ENCODE measurements at regions not wholly inside any gene's neighbourhood (a gene's known extent, or its start where the extent isn't known, plus 50 kb on each side); places are given as distances from the start of the nearest gene placed in this dataset.
"Not testable (repeated sequence)": the region's sequence is repeated elsewhere in the genome, so short reads cannot be mapped to it uniquely, and the experiment has no call there.

- no peak overlapping the region for H3K4me3 ChIP-seq (ENCODE audit: low read depth, low read length)
- in situ Hi-C loops (cut with HindIII; ENCODE audit: low pct_ligation_motif_present, low sequenced_read_pairs): no loop called here
- no peak overlapping the region for H3K27ac ChIP-seq
- no peak for DNase-seq
- H3K27me3 ChIP-seq (replicated peaks): no peaks in the 10 kb centered on the region
- H3K36me3 ChIP-seq (replicated peaks): no peaks in the 10 kb centered on the region
- TF ChIP-seq, protein P1, sequence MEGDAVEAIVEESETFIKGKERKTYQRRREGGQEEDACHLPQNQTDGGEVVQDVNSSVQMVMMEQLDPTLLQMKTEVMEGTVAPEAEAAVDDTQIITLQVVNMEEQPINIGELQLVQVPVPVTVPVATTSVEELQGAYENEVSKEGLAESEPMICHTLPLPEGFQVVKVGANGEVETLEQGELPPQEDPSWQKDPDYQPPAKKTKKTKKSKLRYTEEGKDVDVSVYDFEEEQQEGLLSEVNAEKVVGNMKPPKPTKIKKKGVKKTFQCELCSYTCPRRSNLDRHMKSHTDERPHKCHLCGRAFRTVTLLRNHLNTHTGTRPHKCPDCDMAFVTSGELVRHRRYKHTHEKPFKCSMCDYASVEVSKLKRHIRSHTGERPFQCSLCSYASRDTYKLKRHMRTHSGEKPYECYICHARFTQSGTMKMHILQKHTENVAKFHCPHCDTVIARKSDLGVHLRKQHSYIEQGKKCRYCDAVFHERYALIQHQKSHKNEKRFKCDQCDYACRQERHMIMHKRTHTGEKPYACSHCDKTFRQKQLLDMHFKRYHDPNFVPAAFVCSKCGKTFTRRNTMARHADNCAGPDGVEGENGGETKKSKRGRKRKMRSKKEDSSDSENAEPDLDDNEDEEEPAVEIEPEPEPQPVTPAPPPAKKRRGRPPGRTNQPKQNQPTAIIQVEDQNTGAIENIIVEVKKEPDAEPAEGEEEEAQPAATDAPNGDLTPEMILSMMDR (IDR thresholded peaks at IDR 0.05; ENCODE audit: low read depth, low read length, missing control alignments): no peak
Measured at GRCh38 chrX:14352511-14352910, 176.8 kb upstream of the GLRA2 start.

- H3K27me3 ChIP-seq (replicated peaks): no peaks in the 10 kb centered on the region
- H3K4me3 ChIP-seq (ENCODE audit: low read depth, low read length): no peak overlapping the region
- no peaks in the 10 kb centered on the region for H3K36me3 ChIP-seq (replicated peaks)
- DNase-seq: no peak
- TF ChIP-seq, protein P1 (IDR thresholded peaks at IDR 0.05; ENCODE audit: low read depth, low read length, missing control alignments): no peak
- H3K27ac ChIP-seq: no peak overlapping the region
- in situ Hi-C loops (cut with HindIII; ENCODE audit: low pct_ligation_motif_present, low sequenced_read_pairs): no loop called here
Measured at GRCh38 chrX:14351611-14352303, 177.6 kb upstream of the GLRA2 start.

GRCh38 chrX:14347523-14347922 is 181.8 kb upstream of the GLRA2 start:
- no peaks in the 10 kb centered on the region for H3K27me3 ChIP-seq (replicated peaks)
- no peak for DNase-seq
- no peak overlapping the region for H3K27ac ChIP-seq
- TF ChIP-seq, protein P1 (IDR thresholded peaks at IDR 0.05; ENCODE audit: low read depth, low read length, missing control alignments): no peak
- H3K4me3 ChIP-seq (ENCODE audit: low read depth, low read length): no peak overlapping the region
- no peaks in the 10 kb centered on the region for H3K36me3 ChIP-seq (replicated peaks)
- in situ Hi-C loops (cut with HindIII; ENCODE audit: low pct_ligation_motif_present, low sequenced_read_pairs): no loop called here

GRCh38 chrX:14344172-14344940 is 185.0 kb upstream of the GLRA2 start:
- Histone ChIP-seq H3K4me3 (ENCODE audit: low read depth, low read length) (no peak overlapping the region), H3K36me3 (replicated peaks) (no peaks in the 10 kb centered on the region), H3K27ac (no peak overlapping the region), H3K27me3 (replicated peaks) (no peaks in the 10 kb centered on the region)
- DNase-seq: no peak
- in situ Hi-C loops (cut with HindIII; ENCODE audit: low pct_ligation_motif_present, low sequenced_read_pairs): no loop called here
- TF ChIP-seq, protein P1 (IDR thresholded peaks at IDR 0.05; ENCODE audit: low read depth, low read length, missing control alignments): no peak

GRCh38 chrX:14309431-14309830 is 219.9 kb upstream of the GLRA2 start:
- H3K27me3 ChIP-seq (replicated peaks): no peaks in the 10 kb centered on the region
- H3K4me3 ChIP-seq (ENCODE audit: low read depth, low read length): no peak overlapping the region
- DNase-seq: no peak
- no peaks in the 10 kb centered on the region for H3K36me3 ChIP-seq (replicated peaks)
- TF ChIP-seq, protein P1 (IDR thresholded peaks at IDR 0.05; ENCODE audit: low read depth, low read length, missing control alignments): no peak
- in situ Hi-C loops (cut with HindIII; ENCODE audit: low pct_ligation_motif_present, low sequenced_read_pairs): no loop called here
- H3K27ac ChIP-seq: no peak overlapping the region

DNA sequence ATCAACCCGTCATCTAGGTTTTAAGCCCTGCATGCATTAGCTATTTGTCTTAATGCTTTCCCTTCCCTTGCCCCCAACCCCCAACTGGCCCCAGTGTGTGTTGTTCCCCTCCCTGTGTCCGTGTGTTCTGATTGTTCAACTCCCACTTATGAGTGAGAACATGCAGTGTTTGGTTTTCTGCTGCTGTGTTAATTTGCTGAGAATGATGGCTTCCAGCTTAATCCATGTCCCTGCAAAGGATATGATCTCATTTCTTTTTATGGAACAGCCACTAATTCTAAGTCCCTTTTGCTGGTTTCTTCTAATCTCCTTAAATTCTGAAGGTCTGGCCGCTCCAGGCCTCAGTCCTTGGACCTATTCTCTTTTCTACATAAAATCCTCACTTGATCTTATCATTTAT is 220.4 kb upstream of the GLRA2 start:
- H3K4me3 ChIP-seq (ENCODE audit: low read depth, low read length); in situ Hi-C loops (cut with HindIII; ENCODE audit: low pct_ligation_motif_present, low sequenced_read_pairs); H3K27ac ChIP-seq; H3K36me3 ChIP-seq (replicated peaks); H3K27me3 ChIP-seq (replicated peaks); DNase-seq: not testable (repeated sequence)
